ENCODE measurements at regions not wholly inside any gene's neighbourhood (a gene's known extent, or its start where the extent isn't known, plus 50 kb on each side); places are given as distances from the start of the nearest gene placed in this dataset.

- H3K4me3 ChIP-seq, result no peak overlapping the region
- no peaks in the 10 kb centered on the region for H3K27me3 ChIP-seq
- DNase-seq, result no peak
- WGBS, 4 donors, result 54 to 63% (median 59%) methylated on average over 6 of the region's 6 CpGs
- intact Hi-C loops (cut with DNase I), result no loop called here
- H3K9me3 ChIP-seq (replicated peaks in 1 of 3), result no peaks in the 10 kb centered on the region
- TF ChIP-seq POLR2A (IDR thresholded peaks at IDR 0.05), result no peak
- no peaks in the 10 kb centered on the region for H3K4me1 ChIP-seq (replicated peaks in 1 of 2)
- no peak overlapping the region for H3K27ac ChIP-seq
- H3K36me3 ChIP-seq (replicated peaks in 1 of 2), result no peaks in the 10 kb centered on the region
These were observed 388.0 kb downstream of the ACTL7B start for GRCh38 chr9:108467653-108468324.

DNA sequence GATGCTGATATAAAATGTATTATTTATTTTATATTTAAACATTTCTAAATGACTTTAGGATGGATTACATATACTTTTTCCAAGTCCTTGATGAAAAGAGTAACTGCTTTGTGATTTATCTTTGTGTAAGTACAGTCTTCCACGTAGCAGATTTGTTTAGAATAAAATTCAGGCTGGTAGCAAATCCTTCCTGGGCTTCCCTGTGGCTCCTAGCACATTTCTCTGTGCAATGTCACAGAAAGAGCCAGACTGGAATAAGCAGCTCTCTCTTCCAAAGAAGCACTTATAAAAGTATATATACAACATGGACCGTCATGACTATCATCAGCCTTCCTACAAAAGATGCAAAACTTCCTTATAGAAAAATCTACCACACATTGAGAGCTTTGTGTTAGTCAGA, 388.6 kb downstream of the ACTL7B start:
- H3K4me1 ChIP-seq (replicated peaks in 1 of 2), result no peaks in the 10 kb centered on the region
- WGBS, 4 donors, result 78 to 88% (median 85%) methylated on average over 2 of the region's 2 CpGs
- no peaks in the 10 kb centered on the region for H3K9me3 ChIP-seq (replicated peaks in 1 of 3)
- no peak overlapping the region for H3K27ac ChIP-seq
- no peaks in the 10 kb centered on the region for H3K36me3 ChIP-seq (replicated peaks in 1 of 2)
- DNase-seq, result no peak
- H3K4me3 ChIP-seq, result no peak overlapping the region
- no peaks in the 10 kb centered on the region for H3K27me3 ChIP-seq
- TF ChIP-seq POLR2A (IDR thresholded peaks at IDR 0.05), result no peak
- TF ChIP-seq, protein P1, sequence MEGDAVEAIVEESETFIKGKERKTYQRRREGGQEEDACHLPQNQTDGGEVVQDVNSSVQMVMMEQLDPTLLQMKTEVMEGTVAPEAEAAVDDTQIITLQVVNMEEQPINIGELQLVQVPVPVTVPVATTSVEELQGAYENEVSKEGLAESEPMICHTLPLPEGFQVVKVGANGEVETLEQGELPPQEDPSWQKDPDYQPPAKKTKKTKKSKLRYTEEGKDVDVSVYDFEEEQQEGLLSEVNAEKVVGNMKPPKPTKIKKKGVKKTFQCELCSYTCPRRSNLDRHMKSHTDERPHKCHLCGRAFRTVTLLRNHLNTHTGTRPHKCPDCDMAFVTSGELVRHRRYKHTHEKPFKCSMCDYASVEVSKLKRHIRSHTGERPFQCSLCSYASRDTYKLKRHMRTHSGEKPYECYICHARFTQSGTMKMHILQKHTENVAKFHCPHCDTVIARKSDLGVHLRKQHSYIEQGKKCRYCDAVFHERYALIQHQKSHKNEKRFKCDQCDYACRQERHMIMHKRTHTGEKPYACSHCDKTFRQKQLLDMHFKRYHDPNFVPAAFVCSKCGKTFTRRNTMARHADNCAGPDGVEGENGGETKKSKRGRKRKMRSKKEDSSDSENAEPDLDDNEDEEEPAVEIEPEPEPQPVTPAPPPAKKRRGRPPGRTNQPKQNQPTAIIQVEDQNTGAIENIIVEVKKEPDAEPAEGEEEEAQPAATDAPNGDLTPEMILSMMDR (IDR thresholded peaks at IDR 0.05), result no peak
- intact Hi-C loops (cut with DNase I), result no loop called here

DNA sequence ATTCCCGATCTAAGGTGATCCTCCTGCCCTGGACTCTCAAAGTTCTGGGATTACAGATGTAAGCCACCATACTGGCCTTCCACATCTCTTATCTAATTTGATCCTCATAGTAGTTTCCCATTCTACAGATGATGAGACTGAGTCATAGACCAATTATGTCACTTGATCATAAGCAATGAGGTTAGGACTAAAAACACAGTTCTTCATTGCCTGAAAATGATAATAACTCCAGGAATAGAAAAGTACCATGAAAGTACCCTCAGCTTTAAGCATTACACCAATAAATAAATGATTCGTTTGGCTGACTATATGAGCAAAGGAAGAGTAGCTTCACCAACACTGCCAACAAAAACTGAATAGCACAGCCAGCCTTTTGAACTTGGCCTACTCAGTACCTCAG, 389.5 kb downstream of the ACTL7B start:
- DNase-seq, result no peak
- intact Hi-C loops (cut with DNase I), result no loop called here
- TF ChIP-seq POLR2A (IDR thresholded peaks at IDR 0.05), result no peak
- TF ChIP-seq, protein P1 (IDR thresholded peaks at IDR 0.05), result no peak
- 78 to 88% (median 82%) methylated on average over 2 of the region's 2 CpGs for WGBS, 4 donors
- no peaks in the 10 kb centered on the region for H3K4me1 ChIP-seq (replicated peaks in 1 of 2)
- no peaks in the 10 kb centered on the region for H3K27me3 ChIP-seq
- H3K4me3 ChIP-seq, result no peak overlapping the region
- no peak overlapping the region for H3K27ac ChIP-seq
- H3K36me3 ChIP-seq (replicated peaks in 1 of 2), result no peaks in the 10 kb centered on the region
- no peaks in the 10 kb centered on the region for H3K9me3 ChIP-seq (replicated peaks in 1 of 3)

DNA sequence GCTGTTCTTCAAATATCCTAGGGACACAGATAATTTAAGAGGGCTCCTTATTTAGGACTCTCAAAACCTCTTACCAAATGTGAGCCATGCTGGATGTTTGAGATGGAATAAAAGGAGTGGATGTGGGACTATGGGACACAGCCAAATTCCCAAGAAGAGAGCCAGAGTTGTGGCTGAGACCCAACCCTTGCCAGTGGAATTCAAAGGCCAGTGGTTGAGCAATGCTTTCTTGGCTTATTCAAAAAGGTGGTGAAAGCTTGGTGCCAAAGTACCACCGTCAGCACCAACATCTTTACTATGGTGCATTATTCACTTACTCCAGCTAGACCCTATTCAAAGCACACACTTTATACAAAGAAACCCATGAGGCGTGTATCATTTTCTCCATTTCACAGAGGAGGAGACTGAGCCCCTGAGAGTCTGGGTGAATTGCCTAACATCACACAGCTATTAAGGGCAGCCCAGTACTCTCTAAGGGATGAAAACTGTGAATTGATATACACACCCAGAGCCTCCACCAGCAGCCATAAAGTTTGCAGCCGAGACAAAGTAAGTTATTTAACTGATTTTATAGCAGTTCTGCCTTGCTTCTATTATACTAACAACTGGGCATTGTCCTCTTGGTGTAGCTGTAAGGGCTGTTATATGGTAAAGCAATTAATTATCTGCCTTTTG, 391.7 kb downstream of the ACTL7B start:
- intact Hi-C loops (cut with DNase I), result no loop called here
- Histone ChIP-seq H3K36me3 (replicated peaks in 1 of 2) (no peaks in the 10 kb centered on the region), H3K27ac (no peak overlapping the region), H3K9me3 (replicated peaks in 1 of 3) (no peaks in the 10 kb centered on the region), H3K4me3 (no peak overlapping the region), H3K27me3 (no peaks in the 10 kb centered on the region), H3K4me1 (replicated peaks in 1 of 2) (no peaks in the 10 kb centered on the region)
- WGBS, 4 donors, result 58 to 81% (median 76%) methylated on average over 3 of the region's 3 CpGs
- TF ChIP-seq, protein P1 (IDR thresholded peaks at IDR 0.05), result no peak
- TF ChIP-seq POLR2A (IDR thresholded peaks at IDR 0.05), result no peak
- DNase-seq, result no peak

- Histone ChIP-seq H3K27ac (no peak overlapping the region), H3K36me3 (replicated peaks in 1 of 2) (no peaks in the 10 kb centered on the region), H3K4me3 (no peak overlapping the region), H3K27me3 (no peaks in the 10 kb centered on the region), H3K9me3 (replicated peaks in 1 of 3) (no peaks in the 10 kb centered on the region), H3K4me1 (replicated peaks in 1 of 2) (no peaks in the 10 kb centered on the region)
- intact Hi-C loops (cut with DNase I), result no loop called here
- DNase-seq, result no peak
- no peak for TF ChIP-seq POLR2A (IDR thresholded peaks at IDR 0.05)
- TF ChIP-seq, protein P1 (IDR thresholded peaks at IDR 0.05), result no peak
- WGBS, 4 donors, result 58 to 74% (median 64%) methylated on average over 2 of the region's 2 CpGs
These were observed 398.9 kb downstream of the ACTL7B start for GRCh38 chr9:108456903-108457302.

All from adrenal gland (tissue), 9 donors.